GM11168 (cell line): ENCODE measurements at regions not wholly inside any gene's neighbourhood (a gene's known extent, or its start where the extent isn't known, plus 50 kb on each side); places are given as distances from the start of the nearest gene placed in this dataset.

Experiments used
- in situ Hi-C: fragments of 300-500 bp; cut with MboI; formaldehyde crosslinking; loops from one replicate; pipeline ENCODE4 v1.12.0; 2022; ENCODE audit warnings: low sequenced_read_pairs; ENCODE audit not compliant: unreplicated experiment

- in situ Hi-C loops: no loop called here
Observed at GRCh38 chr2:147255812-147256211, 589.0 kb upstream of the ACVR2A start.

- in situ Hi-C loops: no loop called here
Observed at GRCh38 chr2:147250652-147251356, 594.0 kb upstream of the ACVR2A start.

- in situ Hi-C loops: no loop called here
Observed at GRCh38 chr2:147247749-147248148, 597.1 kb upstream of the ACVR2A start.

GRCh38 chr2:147242445-147242844 is 602.4 kb upstream of the ACVR2A start:
- in situ Hi-C loops: no loop called here

- in situ Hi-C loops: no loop called here
Observed at GRCh38 chr2:147236601-147237000, 608.2 kb upstream of the ACVR2A start.

- in situ Hi-C loops: no loop called here
Observed at GRCh38 chr2:147232225-147232669, 612.6 kb upstream of the ACVR2A start.

- in situ Hi-C loops: no loop called here
Observed at GRCh38 chr2:147231607-147232006, 613.2 kb upstream of the ACVR2A start.

GRCh38 chr2:147231081-147231480 is 613.7 kb upstream of the ACVR2A start:
- in situ Hi-C loops: no loop called here

- in situ Hi-C loops: no loop called here
Observed at GRCh38 chr2:147227313-147227712, 617.5 kb upstream of the ACVR2A start.

- in situ Hi-C loops: no loop called here
Observed at GRCh38 chr2:147224070-147224469, 620.8 kb upstream of the ACVR2A start.

- in situ Hi-C loops: no loop called here
Observed at GRCh38 chr2:147223553-147224060, 621.2 kb upstream of the ACVR2A start.

- in situ Hi-C loops: no loop called here
Observed at GRCh38 chr2:147223119-147223518, 621.7 kb upstream of the ACVR2A start.

GRCh38 chr2:147222506-147222905 is 622.3 kb upstream of the ACVR2A start:
- in situ Hi-C loops: no loop called here

GRCh38 chr2:147214914-147215313 is 629.9 kb upstream of the ACVR2A start:
- in situ Hi-C loops: no loop called here

- in situ Hi-C loops: no loop called here
Observed at GRCh38 chr2:147211484-147211883, 633.3 kb upstream of the ACVR2A start.

GRCh38 chr2:147204102-147204501 is 640.7 kb upstream of the ACVR2A start:
- in situ Hi-C loops: no loop called here

- in situ Hi-C loops: no loop called here
Observed at GRCh38 chr2:147198651-147199171, 646.1 kb upstream of the ACVR2A start.

GRCh38 chr2:147197754-147198483 is 646.9 kb upstream of the ACVR2A start:
- in situ Hi-C loops: no loop called here

GRCh38 chr2:147182260-147182659 is 662.6 kb upstream of the ACVR2A start:
- in situ Hi-C loops: no loop called here

GRCh38 chr2:147181351-147182029 is 663.3 kb upstream of the ACVR2A start:
- in situ Hi-C loops: no loop called here
